ENCODE measurements at regions not wholly inside any gene's neighbourhood (a gene's known extent, or its start where the extent isn't known, plus 50 kb on each side); places are given as distances from the start of the nearest gene placed in this dataset.

DNA sequence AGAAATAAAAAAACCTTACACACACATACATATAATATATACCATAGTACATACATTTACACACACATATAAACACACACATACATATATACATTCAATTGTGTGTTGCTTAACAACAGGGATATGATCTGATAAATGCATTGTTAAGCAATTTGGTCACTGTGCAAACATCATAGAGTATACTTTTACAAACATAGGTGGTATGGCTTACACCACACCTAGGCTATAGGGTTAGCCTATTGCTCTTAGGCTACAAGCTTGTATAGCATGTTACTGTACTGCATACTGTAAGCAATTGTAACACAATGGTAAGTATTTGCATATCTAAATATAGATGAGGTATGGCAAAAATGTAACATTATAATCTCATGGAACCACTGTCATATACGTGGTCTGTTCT, 156.8 kb upstream of the ERBB4 start:
- DNase-seq (ENCODE audit: low spot score), result no peak

DNA sequence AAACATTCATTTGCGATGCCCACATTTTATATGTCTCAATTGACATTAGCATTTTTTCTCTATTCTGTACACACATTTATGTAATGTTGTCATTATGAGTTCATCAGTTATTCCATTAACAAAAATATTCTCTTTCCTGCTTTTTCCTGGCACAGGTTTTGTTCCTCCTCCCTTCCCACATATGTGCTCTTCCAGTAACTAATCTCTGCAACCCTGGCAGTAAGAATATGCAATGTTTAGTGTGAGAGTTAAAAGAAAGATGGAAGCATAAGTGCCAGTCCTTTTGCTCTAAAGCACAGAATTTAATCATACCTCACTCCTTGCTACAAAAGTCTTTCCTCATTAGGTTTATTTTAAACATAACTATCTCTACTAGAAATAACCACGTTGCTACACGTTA, 155.8 kb upstream of the ERBB4 start:
- no peak for DNase-seq (ENCODE audit: low spot score)

DNA sequence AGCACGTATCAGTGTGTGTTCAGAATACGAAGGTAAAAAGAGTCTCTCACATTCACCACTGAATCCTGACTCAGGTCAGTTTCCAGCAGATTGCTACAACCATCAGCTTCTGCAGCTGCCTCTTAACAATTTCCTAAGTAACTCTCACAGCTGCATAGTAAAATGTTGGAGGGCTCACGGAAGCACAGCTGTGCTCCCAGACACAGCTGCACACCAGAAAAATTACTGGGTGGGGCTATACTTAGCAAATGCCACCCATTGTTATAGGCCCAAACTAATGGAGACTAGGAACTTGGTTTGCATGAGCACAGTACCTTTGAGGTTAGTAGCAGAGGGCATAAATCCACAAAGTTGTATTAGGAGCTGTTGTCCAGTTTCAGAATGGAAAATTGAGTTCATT, 153.9 kb upstream of the ERBB4 start:
- no peak for DNase-seq (ENCODE audit: low spot score)

DNA sequence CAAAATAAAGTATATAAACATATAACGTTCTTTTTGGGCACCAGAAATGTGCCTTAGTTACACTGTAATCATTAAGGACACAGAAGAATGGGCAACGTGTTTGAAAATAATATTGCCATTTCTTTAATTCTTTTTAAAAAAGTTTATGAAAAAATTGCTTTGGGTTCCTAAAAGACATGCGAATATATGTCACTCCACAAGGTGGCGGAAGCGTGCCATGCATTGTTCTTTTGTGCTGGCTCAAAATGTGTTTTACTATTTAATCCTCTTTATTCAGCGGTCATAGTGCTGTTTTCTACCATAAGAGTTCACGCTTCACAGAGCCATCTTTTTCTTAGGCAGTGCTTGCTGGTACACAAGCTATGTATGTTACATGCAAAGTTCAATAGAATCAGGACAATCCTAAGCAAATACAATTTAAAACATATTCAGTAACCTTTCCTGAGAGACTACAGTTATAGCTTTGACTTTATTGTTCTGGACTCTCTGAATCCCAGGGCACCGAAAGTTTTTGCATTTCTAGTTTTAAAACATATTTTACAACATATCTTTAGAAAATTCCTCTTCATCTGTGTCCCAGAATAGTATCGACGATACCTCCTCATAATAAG, 147.8 kb upstream of the ERBB4 start:
- DNase-seq (ENCODE audit: low spot score), result peak; percentile 27

DNA sequence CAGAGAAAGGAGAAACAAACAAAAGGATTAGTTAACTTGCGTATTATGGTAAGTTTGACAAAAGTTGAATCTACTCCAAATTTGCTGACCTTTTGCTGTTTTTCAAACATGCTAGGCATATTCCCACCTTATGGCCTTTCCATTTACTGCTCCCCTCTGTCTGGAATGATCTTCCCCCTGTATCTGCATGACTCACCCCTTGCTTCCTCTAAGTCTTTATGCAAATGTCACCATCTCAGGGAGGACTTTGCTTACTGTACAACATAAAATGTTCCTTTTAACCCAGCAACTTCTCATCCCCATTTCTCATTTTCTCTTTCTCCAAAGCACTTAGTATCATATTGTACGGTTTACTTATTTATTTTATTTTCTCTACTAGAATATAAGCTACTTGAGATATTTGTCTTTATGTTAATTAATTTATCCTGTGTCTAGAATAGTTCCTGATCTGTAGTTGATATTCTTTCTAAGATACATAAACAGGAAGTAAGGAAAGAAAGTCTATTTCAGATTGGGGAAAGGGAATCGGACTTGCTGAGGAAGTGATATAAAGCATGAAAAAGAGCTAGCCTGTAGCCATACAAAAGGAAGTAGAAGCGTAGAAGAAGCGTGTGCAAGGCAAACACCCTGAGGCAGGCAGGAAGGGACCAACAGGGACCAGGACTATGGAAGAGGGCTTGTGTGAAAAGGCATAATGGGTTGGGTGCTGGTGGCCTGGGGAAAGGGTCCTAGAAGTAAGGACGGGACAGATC, 144.9 kb upstream of the ERBB4 start:
- DNase-seq (ENCODE audit: low spot score), result no peak

DNA sequence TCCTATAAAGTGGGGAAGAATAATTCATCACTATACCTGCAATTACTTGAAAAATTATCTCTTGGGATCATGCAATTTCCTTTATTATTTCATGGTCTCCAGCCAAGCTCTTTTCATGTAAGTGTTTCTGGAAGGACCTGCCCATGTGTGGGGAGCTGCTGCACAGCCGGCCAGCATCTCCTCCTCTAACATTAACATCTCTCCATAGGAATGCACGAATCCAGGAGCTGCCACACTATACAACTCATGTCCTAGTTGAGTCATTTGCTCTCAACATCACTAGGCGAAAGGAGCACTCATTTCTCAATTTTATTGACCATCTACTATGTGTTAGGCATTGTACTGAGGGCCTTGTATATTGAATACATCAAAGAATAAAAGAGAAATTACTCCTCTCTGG, 144.3 kb upstream of the ERBB4 start:
- no peak for DNase-seq (ENCODE audit: low spot score)

DNA sequence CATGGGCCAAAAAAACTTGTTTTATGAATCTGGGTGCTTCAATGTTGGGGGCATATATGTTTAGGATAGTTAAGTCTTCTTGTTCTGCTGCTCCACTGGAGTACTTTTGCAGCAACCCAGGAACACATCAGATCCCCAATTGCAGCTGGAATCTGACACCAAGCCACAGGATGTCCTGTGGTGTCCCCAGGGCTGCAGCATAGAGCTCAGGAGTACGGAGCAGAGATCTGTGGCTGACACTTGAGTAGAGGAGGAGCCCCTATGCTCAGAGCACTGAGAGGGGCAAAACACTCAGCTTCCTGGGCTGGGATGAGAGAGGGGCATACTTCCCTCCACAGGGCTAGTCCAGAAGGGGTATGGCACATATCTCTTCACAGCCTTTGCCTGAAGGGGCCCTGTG, 138.9 kb upstream of the ERBB4 start:
- DNase-seq (ENCODE audit: low spot score), result no peak

DNA sequence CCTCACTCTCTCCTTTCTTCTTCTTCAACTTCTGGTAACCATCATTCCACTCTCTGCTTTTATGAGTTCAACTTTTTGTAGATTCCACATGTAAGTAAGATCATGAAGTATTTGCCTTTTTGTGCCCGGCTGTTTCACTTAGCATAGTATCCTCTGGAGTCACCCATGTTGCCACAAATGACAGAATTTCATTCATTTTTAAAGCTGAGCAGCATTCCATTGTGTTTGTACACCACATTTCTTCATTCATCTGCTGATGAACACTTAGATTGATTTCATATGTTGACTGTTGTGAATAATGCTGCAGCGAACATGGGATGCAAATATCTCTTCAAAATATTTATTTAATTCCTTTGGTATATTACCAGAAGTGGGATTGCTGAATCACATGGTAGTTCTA, 133.6 kb upstream of the ERBB4 start:
- DNase-seq (ENCODE audit: low spot score), result no peak

DNA sequence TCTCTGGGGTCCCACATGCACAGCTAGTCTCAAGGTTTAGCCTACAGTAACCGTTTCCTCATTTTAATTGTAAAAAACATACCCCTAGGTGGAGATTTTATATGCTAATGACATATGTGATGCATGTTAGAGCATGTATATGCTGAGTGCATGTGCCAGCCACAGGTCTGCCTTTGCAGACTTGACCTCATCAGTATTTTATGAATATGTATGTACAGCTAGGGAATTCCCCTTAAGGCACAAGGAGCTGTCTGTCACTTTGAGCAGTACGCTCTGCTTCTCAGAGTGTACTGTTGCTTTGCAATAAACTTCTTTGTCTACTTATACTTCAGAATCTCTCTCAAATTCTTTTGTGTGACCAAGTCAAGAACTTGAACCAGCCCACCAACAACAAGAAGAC, 131.2 kb upstream of the ERBB4 start:
- no peak for DNase-seq (ENCODE audit: low spot score)

DNA sequence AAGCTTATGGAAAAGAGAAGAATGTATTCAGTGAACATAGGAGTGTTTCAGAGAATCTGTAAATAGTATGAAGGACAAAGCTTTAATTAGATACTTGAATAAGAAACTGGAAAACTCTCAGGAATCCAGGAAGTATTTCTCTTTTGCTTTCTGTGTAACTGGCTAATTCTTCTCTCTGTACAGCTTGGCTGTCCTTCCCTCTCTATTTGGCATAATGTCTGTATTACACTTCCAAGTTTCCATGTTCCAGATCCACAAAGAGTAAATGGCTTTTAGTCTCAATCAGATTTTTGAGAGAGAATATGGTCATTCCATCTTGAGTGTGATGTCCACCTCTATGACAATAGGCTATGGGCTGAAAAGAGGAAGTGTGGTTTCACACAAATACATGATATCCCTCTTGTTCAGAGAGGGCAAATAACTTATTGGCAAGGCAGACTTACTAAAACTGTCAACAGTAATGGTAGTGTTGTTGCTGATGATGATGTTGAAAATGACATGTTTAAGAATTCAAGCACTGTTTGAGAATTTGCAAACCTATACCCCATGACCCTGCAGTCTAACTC, 129.2 kb upstream of the ERBB4 start:
- DNase-seq (ENCODE audit: low spot score), result no peak

DNA sequence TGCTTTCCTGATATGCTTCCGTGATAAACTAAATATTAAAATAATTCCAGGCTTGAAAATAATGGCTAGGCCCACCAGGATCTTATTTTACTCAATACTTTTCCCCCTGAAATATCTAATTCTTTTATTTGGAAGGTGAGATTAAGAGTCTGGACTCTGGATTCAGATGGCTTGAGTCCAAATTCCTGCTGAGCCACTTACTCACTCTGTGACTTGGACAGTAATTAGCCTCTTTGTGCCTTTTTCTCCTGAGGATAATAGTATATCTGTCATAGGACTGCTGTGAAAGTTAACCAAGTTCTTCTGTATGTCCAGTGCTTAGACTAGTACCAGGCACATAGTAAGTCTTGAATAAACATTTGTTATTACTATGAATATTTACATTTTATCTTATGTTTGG, 127.3 kb upstream of the ERBB4 start:
- DNase-seq (ENCODE audit: low spot score), result no peak

DNA sequence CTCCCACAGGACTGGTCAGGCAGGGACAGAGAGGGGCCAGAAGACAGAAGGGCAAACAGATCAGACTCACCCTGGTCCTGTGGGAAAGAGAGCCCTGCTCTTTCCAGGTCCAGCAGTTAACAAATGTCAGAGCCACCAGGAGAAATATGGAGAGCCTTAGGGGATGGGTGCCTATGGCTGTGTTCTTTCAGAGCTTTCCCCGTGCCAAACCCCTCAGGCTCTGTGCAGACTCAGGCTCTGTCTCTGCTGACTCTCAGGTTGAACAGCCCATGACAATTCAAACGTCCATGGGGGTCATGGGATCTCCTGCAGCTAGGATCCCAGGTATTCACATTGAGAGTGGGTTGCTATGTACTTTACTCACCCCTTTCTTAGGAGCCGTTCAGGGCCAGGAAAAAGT, 120.8 kb upstream of the ERBB4 start:
- no peak for DNase-seq (ENCODE audit: low spot score)

DNA sequence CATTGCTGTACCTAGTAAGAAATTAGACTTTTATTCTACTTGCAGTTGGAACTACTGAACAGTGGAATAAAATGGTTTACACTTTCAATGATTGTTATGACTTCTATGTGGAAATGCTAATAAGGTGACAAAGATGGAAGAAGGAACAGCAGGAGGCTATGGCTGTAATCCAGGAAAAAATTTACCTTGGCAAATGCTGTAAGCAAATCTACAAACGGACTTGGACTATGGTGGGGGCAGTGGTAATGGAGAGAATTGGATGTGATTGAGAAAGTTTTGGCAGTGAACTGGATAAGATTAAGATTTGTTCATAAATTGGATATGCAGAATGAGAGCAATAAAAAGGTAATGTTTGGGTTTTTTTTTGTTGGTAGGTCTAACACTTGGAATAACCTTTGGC, 111.0 kb upstream of the ERBB4 start:
- no peak for DNase-seq (ENCODE audit: low spot score)

DNA sequence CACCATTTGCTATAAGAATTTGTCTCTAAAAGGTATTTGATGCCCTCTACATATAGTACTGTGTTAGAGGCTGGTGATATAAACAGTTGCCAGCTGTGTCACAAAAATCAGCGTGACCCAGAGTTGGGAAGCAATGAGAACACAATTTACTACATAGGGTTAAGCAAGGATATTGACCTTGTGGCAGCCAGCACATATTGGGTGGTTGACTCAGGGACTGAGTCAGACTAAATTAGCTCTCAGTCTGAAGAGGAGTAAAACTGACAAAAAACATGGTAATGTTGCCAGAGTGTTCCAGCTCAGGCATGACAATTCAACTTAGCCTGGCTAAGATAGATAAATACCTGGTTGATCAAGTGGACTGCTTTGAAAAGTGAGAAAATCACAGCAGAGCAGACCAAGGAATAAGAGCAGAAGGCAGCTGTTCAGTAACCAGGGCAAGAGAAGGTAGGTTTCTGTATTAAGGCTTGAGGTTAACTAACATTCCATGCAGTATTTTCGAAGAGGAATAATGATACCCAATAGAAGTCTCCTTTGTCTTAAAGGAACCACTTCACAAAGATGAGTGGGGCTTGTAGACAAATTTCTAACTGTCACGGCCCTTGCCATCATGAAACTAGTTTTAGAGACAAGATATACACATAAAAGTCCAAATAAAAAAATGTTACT, 108.2 kb upstream of the ERBB4 start:
- DNase-seq (ENCODE audit: low spot score), result no peak

DNA sequence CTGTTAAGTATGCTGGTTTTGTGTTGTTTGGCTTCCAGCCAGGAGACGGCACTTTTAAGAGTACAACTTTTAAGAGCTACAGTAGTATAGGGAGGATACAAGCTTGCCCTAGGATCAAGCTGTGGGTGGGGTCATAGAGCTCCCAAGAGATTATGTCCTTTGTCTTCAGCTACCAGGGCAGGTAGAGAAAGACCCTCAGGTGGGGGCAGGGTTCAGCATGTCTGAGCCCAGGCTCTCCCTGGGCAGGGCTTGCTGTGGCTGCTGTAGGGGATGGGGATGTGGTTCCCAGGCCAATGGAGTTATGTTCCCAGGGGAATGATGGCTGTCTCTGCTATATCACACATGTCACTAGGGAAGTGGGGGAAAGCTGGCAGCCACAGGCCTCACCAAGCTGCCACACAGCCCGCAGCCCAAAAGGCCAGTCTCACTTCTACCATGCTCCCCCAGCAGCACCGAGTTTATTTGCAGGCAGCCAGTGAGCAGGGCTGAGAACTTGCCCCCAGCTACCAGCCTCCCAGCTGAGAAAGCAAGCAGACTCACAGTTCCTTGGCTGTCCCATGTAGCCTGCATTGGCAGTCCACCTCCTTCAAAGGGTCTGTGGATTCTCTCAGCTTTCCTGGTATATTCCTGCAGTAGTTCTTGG, 105.7 kb upstream of the ERBB4 start:
- no peak for DNase-seq (ENCODE audit: low spot score)

DNA sequence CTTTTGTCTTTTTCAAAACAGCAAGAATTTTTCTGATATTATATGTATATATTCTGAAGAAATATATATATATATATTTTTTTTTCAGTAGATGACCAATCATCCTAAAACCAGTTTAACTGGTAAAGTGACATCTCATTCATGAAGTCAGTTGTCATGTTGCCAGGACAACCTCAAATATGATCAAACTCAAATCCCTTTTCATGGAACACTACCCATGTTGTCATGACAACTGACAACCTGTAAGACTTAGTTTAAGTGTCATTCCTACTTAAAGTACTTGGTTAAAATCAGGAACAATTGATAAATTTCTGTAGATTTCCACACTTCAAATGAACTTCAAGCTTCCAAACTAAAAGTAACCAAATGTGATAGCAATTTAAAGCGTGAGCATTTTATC, 101.8 kb upstream of the ERBB4 start:
- DNase-seq (ENCODE audit: low spot score), result no peak

DNA sequence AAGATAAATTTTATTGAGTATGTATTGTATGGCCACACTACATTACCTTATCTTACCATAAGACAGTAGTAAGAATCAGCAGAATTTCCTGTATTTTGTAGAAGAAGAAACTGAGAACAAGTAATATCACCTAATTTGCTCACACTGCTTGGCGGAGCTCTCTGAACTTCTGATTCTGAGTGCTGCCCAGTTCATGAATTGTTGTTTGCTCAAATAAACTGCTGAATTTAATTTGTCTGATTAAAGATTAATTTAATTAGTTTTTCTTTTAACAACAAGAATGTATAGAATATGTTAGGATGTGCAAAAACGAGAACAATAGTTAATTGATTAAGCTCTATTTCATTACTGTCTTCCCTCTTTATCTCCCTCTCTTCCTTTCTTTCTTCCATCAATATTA, 100.1 kb upstream of the ERBB4 start:
- DNase-seq (ENCODE audit: low spot score), result no peak

DNA sequence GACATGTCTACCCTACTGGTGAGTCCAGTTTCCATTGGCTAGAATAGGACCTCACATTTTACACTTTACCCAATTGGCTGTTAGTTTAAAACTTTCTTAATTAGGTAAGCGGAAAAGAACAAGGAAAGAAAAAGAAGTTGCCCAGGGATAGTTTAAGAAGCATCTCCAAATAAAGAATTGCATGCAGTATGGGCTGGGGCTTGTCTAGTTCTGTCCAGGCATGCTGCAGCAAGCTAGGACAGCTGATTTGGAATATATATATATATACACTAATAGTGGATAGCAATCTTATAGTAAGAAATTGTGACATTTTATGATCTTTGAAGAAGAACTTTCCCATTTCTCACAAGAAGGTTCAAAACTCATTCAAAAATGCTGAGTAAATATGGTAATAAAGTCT, 90.0 kb upstream of the ERBB4 start:
- DNase-seq (ENCODE audit: low spot score), result no peak

DNA sequence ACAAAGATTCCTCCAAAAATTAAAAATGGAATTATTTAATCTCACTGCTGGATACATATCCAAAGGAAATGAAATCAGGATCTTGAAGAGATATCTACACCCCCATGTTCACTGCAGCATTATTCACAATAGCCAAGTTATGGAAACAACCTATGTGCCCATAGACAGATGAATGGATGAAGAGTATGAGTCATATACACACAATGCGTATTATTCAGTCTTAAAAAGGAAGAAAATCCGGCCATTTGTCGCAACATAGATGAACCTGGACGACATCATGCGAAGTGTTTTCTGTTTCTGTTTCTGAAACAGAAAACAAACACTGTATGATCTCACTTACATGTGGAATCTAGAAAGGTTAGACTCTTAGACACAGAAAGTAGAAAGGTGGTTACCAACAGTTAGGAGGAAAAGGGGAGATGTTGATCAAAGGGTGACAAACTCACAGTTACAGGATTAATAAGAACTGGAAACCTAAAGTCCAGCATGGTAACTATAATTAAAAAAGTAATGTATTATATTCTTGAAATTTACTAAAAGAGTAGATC, 87.8 kb upstream of the ERBB4 start:
- DNase-seq (ENCODE audit: low spot score), result no peak

DNA sequence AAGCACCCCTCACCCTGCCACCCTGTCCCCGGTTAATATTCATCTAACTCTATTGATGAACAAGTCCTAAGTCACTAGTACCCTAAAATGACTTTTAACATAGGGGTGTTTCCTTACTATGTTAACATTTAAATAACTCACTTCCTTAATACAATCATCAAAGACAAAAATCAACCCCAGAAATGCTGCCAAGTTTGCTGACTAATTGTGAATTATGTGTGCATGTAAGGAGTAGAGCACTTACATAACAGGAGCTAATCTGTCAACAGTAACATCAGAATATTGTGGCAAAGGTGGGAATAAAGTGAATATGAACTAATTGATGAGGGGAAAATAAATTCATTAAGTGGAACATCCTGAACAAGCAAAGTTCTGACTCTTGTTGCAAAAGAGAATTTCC, 81.4 kb upstream of the ERBB4 start:
- DNase-seq (ENCODE audit: low spot score), result no peak

DNA sequence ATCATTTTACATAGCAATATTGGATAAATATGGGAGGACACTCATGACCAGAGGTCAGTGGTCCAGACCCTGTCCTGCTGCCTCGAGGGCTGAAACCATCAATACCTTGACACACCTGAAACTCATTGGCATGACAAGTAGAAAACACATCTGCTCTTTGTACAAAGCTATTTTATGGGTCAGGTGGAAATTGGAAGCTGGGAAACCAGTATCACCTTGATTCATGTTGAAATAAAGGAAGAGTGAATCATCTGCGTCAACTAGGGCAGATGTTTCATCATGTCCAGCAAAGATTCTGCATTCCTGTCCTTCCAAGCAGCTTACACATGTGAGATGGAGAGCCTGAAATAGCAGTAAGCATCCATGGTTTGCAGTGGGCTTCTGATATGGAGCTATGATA, 80.0 kb upstream of the ERBB4 start:
- no peak for DNase-seq (ENCODE audit: low spot score)

DNA sequence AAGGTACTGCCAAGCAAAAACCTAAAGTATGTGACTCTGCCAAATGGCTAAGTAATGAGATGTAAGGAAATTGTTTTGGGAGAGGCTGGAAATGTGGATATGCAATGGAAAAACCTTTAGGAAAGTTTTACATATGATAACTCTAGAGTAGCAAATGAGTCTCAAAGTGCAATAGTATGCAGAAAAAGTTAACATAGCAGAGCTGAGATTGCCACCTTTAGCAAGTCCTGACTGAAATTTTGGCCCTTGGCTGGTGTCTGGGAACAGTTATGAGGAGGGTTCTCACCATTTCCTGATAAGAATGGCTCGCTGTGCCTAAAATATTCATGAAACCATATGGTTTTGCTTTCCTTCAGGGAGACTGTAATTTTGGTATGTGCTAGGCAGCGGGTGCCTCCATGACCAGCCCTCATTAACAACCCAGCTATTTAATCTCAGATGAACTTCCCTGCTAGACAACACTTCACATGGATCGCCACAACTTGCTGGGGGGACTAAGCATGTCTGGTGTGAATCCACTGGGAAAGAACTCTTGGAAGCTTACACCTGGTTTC, 72.3 kb upstream of the ERBB4 start:
- DNase-seq (ENCODE audit: low spot score), result no peak

Measured in CD4-positive, alpha-beta T cell treated with Interleukin-6 at 100 ng/mL for 8 hours (primary cell).